HG03025 (cell line): ENCODE measurements at regions not wholly inside any gene's neighbourhood (a gene's known extent, or its start where the extent isn't known, plus 50 kb on each side); places are given as distances from the start of the nearest gene placed in this dataset.

ENCODE experiments used
- ATAC-seq: cut with Tn5 transposase; IDR thresholded peaks from one replicate; pipeline ENCODE4 v1.9.1; 2021; ENCODE audit warnings: mild to moderate bottlenecking, moderate library complexity; ENCODE audit not compliant: unreplicated experiment, low FRiP score

- no peak for ATAC-seq
Measured at GRCh38 chr17:68182011-68182306, 65.9 kb upstream of the AMZ2 start.

DNA sequence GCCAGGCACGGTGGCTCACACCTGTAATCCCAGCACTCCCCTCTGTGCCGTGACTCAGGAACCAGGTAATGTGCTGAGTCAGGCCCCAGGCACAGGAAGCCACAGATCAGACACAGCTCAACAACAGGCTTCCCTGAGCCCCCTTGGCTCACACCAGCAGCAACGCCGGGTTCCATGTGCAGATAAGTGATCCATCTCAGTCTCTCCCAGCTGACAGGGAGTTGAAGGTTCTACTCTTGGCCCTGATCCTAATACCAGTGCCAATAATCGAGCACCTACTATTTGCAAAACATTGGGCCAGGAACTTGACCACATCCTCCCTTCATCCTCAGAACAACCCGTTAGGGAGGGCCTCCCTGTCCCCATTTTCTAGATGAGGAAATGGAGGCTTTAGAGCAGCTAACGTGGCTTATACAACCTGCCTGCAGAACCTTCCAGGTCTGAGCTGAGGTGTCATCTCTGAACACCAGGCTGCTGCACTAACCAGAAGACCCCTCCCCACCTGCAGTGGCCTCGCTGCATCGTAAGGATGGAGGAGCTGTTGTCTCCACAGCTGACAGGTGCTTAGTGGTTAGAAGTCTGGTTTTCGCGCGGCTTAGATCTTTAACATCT is 64.8 kb upstream of the AMZ2 start:
- no peak for ATAC-seq

- no peak for ATAC-seq
Measured at GRCh38 chr17:68184141-68184571, 63.7 kb upstream of the AMZ2 start.

GRCh38 chr17:68184816-68185436 is 62.9 kb upstream of the AMZ2 start:
- peak; percentile 42 for ATAC-seq

- ATAC-seq, result no peak
Measured at GRCh38 chr17:68185820-68186219, 62.0 kb upstream of the AMZ2 start.

DNA sequence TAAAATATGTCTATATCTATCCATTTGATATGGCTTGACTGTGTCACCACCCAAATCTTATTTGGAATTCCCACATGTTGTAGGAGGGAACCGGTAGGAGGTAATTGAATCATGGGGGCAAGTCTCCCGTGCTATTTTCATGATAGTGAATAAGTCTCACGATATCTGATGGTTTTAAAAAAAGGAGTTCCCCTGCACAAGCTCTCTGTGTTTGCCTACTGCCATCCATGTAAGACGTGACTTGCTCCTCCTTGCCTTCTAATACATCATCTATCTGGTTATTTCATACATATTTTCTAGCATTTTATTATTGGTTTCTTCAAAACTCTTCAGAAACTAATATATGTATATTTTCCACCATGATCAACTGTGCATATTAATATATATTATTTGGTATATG is 57.3 kb upstream of the AMZ2 start:
- ATAC-seq, result no peak

GRCh38 chr17:68195667-68196393 is 52.0 kb upstream of the AMZ2 start:
- no peak for ATAC-seq

DNA sequence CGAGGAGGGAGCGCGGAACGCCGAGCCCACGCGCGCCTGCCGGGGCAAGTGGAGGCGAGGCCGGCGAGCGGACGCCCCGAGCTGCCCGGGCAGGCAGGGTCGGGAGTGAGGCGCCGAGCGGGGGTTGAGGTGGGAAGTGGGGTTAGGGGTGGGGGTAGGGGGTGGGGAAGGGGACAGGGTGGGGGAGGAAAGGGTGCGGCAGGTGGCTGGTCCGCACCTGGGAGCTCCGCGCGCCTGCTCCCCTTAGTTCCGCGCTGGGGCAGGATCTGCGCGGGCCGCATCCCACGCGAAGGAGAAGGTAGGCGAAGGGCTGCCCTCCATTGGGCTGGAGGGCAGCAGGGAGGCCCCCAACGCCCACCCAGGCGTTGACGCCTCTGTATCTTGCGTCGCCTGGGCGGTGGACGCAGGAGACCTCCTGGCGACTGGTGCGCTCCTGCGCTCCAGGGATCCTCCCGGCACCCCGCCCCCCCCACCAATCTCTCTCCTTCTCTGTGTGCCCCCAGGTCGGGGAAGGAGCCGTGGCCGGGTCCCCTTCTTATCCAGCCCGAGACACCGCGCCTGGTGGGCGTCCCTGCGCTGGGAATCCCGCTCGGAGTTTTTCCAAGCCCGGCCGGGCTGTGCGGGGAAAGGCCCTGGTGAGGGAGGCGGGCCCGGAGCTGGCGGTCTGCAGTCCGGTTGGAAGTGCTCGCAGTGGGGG is 51.3 kb upstream of the AMZ2 start:
- ATAC-seq, result no peak

GRCh38 chr17:68197091-68197996 is 50.5 kb upstream of the AMZ2 start:
- no peak for ATAC-seq

DNA sequence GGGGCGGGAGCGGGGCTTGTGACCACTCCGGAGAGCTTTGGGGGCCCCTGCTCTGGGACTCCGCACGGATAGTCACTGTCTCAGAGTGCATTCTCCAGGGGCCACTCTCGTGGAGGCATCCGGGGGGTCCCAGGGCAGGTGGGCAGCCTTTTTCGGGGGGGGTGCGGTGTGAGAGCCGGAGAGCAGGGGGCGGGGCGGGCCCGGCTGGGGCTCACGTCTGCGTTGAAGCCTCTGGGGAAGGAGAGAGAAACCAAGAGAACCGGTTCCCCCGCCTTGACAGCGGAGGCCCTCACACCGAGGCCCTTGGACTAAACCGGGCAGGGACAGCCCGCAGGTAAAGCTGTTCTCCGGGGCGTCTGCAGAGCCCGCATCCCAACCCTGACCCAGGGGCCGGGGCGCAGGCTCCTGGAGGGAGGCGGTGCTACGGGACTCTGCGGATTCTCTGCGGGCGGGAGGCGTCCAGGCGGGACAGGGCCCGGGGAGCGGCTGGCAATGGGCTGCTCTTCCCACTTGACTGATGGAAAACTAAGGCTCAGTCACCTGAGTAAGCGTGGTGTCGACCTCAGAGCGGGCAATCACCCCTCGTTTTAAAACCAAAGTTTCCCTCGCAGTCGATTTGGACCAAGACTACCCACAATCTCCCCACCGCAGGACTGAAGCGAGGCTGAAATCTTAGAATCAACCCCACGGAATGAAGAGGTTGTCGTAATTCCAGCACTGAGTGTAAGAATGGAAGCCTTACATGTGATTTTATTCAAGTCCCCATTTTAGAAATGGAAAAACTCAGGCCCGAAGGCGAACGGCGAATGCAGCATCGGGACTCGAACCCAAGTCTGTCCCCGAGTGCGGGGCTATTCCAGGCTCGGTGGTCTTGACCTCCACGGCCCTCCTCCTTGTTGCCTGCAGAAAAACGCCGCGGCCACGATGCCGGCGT is 49.6 kb upstream of the AMZ2 start:
- no peak for ATAC-seq
